ENCODE measurements at regions not wholly inside any gene's neighbourhood (a gene's known extent, or its start where the extent isn't known, plus 50 kb on each side); places are given as distances from the start of the nearest gene placed in this dataset.

DNA sequence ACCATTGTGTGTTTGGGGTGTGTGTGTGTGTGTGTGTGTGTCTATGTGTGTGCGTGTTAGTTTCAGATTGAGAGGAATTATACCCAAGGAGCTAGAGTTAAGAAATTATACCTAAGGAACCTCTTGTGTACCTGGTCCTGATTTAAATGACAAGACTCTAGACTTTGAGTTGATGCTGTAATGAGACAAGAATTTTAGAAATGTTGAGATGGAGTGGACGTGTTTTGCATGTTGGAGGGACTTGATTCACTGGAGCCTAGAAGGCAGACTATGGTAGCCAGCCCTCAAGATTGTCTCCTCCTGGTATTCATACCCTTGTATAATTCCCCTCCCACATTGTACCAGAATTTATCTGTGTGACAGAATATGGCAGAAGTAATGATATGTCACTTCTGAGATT is 52.4 kb upstream of the HSPB3 start:
- no peak for TF ChIP-seq POLR2A (IDR thresholded peaks at IDR 0.05; ENCODE audit: low read length)
- no peak for TF ChIP-seq GATA1 (IDR thresholded peaks at IDR 0.05; ENCODE audit: low read depth, low read length)
